Lower leg skin (tissue), 4 donors: ENCODE measurements at regions not wholly inside any gene's neighbourhood (a gene's known extent, or its start where the extent isn't known, plus 50 kb on each side); places are given as distances from the start of the nearest gene placed in this dataset.
"Not testable (repeated sequence)": the region's sequence is repeated elsewhere in the genome, so short reads cannot be mapped to it uniquely, and the experiment has no call there.

ENCODE experiments used
- DNase-seq, 2 donors: peaks; one replicate each; pipeline ENCODE4 v3.0.0-alpha.2; 2019; ENCODE audit warnings: low spot score in 2 of 2
- H3K4me3 ChIP-seq: fragments of 200-600 bp; sonication (generic); 2 replicates; pipeline ENCODE4 v1.5.1; 2017; ENCODE audit warnings: mild to moderate bottlenecking, low read depth; ENCODE audit not compliant: poor library complexity, severe bottlenecking
- POLR2A ChIP-seq, 2 donors: fragments of 450-650 bp; IDR thresholded peaks; one replicate each; pipeline ENCODE4 v1.6.1; 2016 to 2017; ENCODE audit warnings: antibody characterized with exemption in 2 of 2, mild to moderate bottlenecking in 1 of 2, moderate library complexity in 1 of 2
- WGBS, 2 donors: methylation state at CpG; one replicate each; pipeline ENCODE4 v1.1.5; 2018; 5-methylcytosine and 5-hydroxymethylcytosine counted together
- intact Hi-C: fragments of 100-400 bp; cut with DNase I; formaldehyde crosslinking; loops from one replicate; pipeline ENCODE4 v1.15.0; 2023; ENCODE audit warnings: low total_unique reads
- TF ChIP-seq, protein P1 (sequence below), 3 donors: fragments of 450-650 bp; IDR thresholded peaks; one replicate each; pipeline ENCODE4 v1.5.1; 2016; ENCODE audit warnings: antibody characterized with exemption in 3 of 3, mild to moderate bottlenecking in 3 of 3, moderate library complexity in 2 of 3

DNA sequence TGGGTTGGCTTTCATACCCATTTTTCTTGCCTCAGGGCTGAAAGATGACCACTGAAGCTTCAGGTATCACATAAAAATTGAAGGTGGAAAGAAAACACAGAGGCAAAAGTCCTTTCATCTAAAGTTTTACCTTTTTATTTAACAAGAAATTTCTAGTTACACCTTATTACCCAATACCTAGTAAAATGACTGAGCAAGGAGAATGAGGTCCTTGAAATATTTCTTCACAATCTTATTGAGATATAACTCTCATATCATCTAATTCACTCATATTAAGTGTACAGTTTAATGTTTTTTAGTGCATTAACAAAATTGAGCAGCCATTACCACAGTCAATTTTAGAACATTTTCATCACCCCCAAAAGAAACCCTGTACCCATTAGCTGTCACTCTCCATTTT lies 112.9 kb upstream of the ADTRP start:
- no peak overlapping the region for H3K4me3 ChIP-seq
- TF ChIP-seq POLR2A (IDR thresholded peaks at IDR 0.05): no peak
- TF ChIP-seq, protein P1, sequence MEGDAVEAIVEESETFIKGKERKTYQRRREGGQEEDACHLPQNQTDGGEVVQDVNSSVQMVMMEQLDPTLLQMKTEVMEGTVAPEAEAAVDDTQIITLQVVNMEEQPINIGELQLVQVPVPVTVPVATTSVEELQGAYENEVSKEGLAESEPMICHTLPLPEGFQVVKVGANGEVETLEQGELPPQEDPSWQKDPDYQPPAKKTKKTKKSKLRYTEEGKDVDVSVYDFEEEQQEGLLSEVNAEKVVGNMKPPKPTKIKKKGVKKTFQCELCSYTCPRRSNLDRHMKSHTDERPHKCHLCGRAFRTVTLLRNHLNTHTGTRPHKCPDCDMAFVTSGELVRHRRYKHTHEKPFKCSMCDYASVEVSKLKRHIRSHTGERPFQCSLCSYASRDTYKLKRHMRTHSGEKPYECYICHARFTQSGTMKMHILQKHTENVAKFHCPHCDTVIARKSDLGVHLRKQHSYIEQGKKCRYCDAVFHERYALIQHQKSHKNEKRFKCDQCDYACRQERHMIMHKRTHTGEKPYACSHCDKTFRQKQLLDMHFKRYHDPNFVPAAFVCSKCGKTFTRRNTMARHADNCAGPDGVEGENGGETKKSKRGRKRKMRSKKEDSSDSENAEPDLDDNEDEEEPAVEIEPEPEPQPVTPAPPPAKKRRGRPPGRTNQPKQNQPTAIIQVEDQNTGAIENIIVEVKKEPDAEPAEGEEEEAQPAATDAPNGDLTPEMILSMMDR (IDR thresholded peaks at IDR 0.05): no peak
- DNase-seq: no peak
- intact Hi-C loops: no loop called here

DNA sequence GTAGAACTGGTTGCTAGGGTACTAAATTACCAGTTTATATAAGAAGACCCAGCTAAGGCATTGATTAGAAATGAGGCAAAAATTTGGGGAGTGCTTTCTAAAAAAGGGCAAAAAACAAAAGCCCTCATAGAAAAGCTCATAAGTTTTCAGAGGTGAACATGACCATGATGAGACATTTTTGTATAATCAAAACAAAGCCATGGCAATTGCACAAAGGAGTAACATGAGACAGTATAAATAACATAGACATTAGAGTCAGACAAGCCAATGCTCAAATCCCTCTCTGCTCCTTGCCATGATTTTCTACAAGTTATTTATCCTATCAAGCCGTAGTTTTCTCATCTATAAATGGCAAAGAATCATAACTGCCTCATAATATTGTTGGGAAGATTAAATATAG lies 112.2 kb upstream of the ADTRP start:
- intact Hi-C loops: no loop called here
- H3K4me3 ChIP-seq: no peak overlapping the region
- WGBS, 2 donors: 2 to 88% methylated on average over 1 of the region's 1 CpG
- DNase-seq: no peak
- TF ChIP-seq POLR2A (IDR thresholded peaks at IDR 0.05): no peak
- TF ChIP-seq, protein P1 (IDR thresholded peaks at IDR 0.05): no peak

DNA sequence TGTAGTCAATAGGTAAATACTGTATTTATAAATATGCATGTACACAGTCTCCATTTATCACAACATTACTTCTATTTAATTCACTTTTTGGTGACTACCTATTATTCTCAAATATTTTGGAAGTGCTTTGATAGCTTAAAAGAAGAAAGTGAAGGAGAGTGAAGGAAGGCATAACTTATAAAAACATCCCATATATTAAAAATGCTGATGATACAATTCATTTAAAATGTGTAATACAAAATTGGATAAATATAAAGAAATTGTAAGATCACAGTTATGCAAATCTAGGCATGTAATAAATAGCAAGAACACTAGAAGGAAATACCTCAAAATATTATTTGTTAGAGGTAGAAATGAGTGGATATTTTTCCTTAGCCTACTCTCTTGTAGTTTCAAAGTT lies 111.6 kb upstream of the ADTRP start:
- intact Hi-C loops: no loop called here
- no peak overlapping the region for H3K4me3 ChIP-seq
- no peak for DNase-seq
- no peak for TF ChIP-seq POLR2A (IDR thresholded peaks at IDR 0.05)
- TF ChIP-seq, protein P1 (IDR thresholded peaks at IDR 0.05): no peak

DNA sequence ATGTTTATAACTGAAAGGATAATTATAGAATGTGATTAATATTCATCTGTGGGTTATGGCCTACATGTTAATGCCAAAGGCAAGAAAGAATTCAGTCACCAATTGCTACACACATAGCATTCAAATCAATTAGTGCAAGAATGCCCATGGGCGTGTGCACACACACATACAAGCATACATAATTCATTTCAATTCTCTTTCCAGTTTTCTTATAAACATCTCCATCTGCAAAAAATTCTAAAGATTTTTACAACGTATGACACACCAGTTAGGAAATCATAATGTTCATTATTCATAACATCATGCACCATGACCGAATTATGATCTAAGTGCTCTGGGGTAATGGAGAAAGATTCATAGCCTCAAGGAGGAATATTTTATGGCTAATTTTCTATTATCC lies 111.0 kb upstream of the ADTRP start:
- no peak for DNase-seq
- 30 to 45% methylated on average over 3 of the region's 3 CpGs for WGBS, 2 donors
- TF ChIP-seq POLR2A (IDR thresholded peaks at IDR 0.05): no peak
- TF ChIP-seq, protein P1 (IDR thresholded peaks at IDR 0.05): no peak
- no peak overlapping the region for H3K4me3 ChIP-seq
- intact Hi-C loops: no loop called here

DNA sequence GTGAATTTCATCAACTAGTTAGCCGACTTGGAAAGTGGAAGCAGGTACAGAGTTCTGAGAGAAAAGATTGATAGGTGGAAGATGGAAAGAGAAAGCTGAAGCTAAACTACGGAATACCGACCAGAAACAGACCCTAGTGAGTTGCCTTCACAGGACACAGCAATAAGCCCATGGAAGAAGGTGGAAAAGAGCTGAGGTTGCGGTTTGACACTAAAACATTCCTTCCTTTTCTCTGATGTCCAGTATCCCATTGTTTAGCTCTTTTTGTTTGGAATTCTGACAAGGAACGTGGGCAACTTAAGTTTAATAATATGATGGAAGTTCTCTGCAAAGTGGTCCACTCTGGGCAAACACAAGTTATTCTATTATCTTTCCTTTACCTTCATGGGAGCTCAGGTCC lies 110.1 kb upstream of the ADTRP start:
- TF ChIP-seq POLR2A (IDR thresholded peaks at IDR 0.05): no peak
- TF ChIP-seq, protein P1 (IDR thresholded peaks at IDR 0.05): no peak
- WGBS, 2 donors: 93% methylated on average over 5 of the region's 5 CpGs
- H3K4me3 ChIP-seq: no peak overlapping the region
- intact Hi-C loops: no loop called here
- no peak for DNase-seq

DNA sequence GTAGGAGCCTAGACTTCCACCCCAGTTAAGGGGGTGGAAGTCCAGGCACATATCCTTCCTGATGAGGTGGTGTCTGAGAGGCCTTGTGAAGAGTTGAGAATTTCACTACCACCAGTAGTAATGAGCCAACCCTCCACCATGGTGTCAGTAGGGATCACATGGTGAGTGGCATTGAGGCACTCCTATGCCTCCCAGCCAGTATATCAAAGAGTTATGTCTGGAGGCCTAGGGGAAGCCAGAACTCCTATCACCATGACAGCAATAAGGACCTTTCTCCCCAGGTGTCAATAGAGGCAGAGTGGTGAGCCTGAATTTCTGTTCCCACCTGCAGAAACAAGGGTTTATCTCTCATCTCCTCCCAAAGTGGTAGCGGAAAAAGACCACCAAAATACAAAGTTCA lies 106.6 kb upstream of the ADTRP start:
- no peak for TF ChIP-seq POLR2A (IDR thresholded peaks at IDR 0.05)
- TF ChIP-seq, protein P1 (IDR thresholded peaks at IDR 0.05): no peak
- intact Hi-C loops: no loop called here
- WGBS, 2 donors: 95 to 100% methylated on average over 1 of the region's 1 CpG

DNA sequence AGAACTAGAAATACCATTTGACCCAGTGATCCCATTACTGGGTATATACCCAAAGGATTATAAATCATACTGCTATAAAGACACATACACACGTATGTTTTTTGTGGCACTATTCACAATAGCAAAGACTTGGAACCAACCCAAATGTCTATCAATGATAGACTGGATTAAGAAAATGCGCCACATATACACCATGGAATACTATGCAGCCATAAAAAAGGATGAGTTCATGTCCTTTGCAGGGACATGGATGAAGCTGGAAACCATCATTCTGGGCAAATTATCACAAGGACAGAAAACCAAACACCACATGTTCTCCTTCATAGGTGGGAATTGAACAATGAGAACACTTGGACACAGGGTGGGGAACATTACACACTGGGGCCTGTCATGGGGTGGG lies 104.9 kb upstream of the ADTRP start:
- intact Hi-C loops, DNase-seq, H3K4me3 ChIP-seq: not testable (repeated sequence)
- WGBS, 2 donors: 46 to 89% methylated on average over 2 of the region's 2 CpGs

More for the DNA sequence above, 106.6 kb upstream of the ADTRP start:
- no peak overlapping the region for H3K4me3 ChIP-seq
- DNase-seq: no peak

DNA sequence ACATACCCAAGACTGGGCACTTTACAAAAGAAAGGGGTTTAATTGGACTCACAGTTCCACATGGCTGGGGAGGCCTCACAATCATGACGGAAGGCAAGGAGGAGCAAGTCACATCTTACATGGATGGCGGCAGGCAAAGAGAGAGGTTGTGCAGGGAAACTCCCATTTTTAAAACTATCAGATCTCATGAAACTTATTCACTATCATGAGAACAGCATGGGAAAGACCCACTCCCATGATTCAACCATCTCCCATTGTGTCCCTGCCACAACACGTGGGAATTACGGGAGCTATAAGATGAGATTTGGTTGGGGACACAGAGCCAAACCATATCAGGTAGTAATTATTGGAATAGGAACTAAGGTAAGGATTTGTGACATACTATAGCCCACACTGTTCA lies 101.6 kb upstream of the ADTRP start:
- intact Hi-C loops, H3K4me3 ChIP-seq, DNase-seq: not testable (repeated sequence)
- WGBS, 2 donors: 98 to 100% methylated on average over 4 of the region's 4 CpGs
